NCI-H1436 treated with DMSO at 0.1 percent for 48 hours (cell line): ENCODE measurements at regions not wholly inside any gene's neighbourhood (a gene's known extent, or its start where the extent isn't known, plus 50 kb on each side); places are given as distances from the start of the nearest gene placed in this dataset.

Source experiments
- DNase-seq: peaks from one replicate; lab custom pipeline; 2025; lab: John Stamatoyannopoulos, UW

GRCh38 chr1:17877316-17877715 lies 122.2 kb downstream of the ACTL8 start:
- no peak for DNase-seq

DNA sequence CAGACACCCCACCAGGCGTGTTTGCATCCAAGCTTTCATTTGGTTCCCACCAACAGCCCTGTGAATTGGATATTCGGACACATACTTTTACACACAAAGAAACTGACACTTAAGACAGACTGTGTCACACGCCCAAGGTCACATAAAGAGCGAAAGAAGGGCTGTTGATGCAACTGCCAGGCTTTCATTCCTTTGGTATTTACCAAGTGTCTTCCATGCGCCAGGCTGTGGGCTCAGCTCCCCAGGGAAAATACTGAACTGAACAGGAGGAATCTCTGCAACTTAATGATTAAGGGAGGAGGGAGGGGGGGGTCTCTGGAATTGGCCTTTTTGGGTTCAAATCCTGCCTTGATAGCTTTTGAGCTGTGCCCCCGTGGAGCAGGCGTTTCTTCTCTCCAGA lies 122.8 kb downstream of the ACTL8 start:
- DNase-seq, result no peak

DNA sequence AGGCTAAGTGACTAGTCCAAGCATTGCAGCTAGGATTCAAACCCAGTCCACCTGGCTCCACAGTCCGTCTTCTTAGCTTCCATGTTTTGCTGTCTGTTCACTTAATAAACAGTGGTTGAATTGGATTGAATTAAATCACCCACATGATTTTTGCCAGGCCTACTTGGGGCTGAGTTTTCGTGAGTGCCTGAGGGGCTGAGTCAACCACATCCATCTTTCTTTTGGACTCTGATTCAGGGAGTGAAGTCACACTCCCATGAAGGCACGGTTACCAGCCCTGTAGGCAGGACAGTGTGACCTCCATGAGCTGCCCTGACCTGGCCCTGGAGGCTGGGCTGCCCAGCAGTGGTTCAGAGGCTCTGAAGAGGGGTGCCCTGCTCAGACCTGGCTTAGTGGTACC lies 123.7 kb downstream of the ACTL8 start:
- DNase-seq, result no peak

DNA sequence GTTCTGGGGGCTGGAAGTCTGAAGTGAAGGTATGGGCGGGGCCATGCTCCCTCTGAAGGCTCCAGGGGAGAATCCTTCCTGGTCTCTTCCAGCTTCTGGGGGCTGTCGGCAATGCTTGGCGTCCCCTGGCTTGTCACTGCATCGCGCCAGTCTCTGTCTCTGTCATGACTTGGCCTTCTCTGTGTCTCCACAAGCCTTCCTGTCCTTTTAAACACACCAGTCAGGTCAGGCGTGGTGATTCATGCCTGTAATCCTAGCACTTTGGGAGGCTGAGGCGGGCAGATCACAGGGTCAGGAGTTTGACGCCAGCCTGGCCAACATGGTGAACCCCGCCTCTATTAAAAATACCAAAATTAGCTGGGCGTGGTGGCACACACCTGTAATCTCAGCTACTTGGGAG lies 125.3 kb downstream of the ACTL8 start:
- no peak for DNase-seq

DNA sequence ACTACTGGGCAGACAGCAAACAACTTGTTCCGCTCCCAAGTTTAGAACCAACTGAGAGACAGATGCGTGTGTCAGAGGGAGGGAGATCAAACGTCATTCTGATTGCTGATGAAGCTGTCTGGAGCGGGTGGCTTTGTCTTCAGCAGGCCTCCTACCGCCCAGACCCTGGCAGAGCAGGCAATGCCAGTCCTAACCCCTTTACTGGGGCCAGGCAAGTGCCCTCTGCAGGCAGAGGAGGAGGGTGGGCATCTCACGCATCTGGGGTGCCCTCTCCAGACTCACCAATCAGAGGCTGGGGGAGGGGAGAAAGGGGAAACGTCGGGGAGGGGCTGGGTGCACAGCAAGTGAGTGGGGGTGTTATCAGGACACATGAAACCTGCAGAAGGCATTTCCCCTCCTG lies 126.6 kb downstream of the ACTL8 start:
- DNase-seq, result no peak

GRCh38 chr1:17883136-17883535 lies 128.0 kb downstream of the ACTL8 start:
- no peak for DNase-seq

DNA sequence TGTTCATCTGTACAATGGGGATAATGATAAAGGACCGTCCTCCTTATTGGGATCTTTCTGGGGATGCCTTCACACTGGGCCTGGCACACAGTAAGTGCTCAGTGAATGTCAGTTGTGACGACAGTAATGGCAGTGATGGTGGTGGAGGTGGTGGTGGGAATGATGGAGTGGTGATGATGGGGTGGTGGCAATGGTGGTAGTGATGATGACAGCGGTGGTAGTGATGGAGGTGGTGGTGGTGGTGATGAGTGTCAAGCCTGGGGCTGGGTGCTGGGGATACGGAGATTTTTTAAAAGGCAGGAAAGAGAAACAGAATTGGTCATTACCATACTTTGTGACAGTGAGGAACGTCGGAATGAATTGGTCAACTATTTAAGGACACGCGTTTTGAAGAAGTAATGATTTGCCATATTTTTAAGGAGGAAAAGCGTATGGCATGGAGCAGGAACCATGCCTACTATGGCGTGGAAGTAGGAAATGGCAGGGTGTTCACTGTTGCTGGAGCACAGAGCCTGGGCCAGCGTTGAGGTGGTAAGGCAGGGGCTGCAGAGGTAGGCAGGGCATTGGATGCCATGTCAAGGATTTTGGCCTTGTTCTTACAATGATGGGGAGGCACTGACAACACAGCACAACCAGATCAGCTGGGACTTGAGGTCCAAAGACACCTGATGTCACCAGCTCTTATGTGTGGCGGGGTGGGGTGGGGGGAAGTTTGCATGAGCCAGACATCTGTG lies 128.7 kb downstream of the ACTL8 start:
- no peak for DNase-seq

DNA sequence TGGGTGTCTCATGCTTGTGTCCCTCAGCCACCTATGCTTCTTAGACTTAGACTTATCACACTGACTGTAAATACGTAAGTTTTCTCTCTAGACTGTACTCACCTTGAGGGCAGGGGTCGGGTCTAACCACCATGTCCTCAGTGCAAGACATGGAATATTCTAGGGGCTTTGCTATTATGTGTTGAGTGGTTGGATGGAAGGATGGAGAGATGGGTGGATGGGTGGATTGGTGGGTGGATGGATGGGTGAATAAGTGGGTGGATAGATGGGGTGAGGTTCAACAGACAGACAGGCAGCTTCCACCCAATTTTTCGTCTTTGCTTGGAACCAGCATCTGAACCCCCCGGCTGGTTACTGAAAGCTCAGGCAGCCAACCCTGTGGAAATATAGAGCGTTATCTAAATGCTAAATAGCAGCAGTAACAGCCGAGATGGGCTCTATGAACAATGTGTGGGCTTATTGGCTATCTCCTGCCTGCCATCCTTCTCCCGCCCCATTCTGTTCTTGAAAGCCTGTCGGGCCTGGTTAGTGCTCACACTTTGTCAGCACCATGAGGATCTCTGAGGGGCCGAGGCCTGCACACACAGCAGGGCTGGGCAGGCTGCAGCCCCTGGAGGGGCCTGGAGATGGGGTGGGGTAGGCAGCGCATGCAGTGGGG lies 130.7 kb downstream of the ACTL8 start:
- DNase-seq, result no peak

DNA sequence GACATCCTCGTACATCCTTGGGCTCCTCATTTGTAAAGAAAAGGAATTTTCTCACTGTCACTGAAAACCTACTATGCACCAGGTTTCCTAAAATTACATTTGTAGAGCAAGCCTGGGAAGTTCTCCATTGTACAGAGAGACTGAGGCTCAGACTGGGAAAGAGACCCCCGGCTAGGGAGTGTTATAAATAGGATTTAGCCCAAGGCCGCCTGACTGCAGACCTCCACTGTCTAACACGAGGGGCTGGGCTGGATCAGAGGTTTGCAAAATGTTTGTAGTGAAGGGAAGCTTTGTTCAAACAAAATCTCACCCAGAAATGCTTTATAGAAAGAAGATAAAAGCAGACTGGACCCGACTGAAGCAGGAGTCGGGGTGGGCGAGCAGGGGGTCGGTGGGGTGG lies 131.3 kb downstream of the ACTL8 start:
- DNase-seq, result no peak

- no peak for DNase-seq
Measured at GRCh38 chr1:17886838-17887441, 131.8 kb downstream of the ACTL8 start.

DNA sequence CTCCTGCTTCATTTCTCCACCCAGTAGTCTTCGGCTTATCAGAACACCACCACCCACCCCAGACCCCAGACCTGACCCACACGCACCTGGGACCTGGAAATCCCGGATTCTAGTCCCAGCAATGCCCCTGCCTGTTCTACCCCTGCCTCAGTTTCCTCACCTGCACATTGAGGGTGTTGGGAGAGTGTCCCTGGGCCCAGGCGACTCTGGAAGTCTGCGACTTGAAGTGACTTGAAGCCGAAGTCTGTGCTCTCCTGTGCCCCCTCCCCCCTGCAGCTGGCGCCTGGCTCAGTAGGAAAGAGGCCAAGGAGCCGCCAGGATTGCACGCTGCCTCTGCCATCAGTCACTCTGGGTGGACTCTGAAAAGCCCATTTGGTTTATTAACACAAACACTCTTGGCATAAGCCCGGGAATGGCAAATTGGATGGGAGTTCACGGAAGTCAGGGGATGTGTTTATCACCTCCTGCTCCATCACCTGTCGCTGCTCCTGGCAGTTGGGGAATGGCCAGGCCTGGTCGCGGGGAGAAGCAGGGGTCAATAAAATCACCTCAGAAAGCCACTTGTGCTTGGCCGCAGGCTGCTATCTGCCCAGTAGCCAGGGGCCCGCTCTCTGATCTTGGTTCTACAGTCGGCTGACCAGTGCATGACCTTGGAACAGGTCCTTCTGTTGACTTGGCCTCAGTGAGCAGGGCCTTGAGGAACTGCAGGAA lies 132.7 kb downstream of the ACTL8 start:
- no peak for DNase-seq

- no peak for DNase-seq
Measured at GRCh38 chr1:17890056-17890814, 135.1 kb downstream of the ACTL8 start.

DNA sequence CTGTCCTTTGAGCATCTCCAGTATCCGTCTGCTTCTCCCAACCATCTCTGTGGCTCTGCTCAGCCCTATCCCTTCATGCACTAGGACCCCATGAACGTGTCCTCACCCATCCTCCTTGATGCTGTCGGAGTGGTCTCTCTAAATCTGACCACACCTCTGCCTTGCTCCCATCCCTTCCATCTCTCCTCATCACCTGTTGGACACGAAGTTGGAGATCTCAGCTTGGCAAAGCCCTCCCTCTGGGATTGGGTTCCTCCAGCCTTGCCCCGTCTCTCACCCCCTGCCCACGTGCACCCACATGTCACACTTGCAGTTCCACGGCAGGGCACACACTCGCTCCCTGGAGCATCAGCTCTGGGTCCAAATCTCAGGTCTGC lies 135.7 kb downstream of the ACTL8 start:
- DNase-seq, result no peak

DNA sequence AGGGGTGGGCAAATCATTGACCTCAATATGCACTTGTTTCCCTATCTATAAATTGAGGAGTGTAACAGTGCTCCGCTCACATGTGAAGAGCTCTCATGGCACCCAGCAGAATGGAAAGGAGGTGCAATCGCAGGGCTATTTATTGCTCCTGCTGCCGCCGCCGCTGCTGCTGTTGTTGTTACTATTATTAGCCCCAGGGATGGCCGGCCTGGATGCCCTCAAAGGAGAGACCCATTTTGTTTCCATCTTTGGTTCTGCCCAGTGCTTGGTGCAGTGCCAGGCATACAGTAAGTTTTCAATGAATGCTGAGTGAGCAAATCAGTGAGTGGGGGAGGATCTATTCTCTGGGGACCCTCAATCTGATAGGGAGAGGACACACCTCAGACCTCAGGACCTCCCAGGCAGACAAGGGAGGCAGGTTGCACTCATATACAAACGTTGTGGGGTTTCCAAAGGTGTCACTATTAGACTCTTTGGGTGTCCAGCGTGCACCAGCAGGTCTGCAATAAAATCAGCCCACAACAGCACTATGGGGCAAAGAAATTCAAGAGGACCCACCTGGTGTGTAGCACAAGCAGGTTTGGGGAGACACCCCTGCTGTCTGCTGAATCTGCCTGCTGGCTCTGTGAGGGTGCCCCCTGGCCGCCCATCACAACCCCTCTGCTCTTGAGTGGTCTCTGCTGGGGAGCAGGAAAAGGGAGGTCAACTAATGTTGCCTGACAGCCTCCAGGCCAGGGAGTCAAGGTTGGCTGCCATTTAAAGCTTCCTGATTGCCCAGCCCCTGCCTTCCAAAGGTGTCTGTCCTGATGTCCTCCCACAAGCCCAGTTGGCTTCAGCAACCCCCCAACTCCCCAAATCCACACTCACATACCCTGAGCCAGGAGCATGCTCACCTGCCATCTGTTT lies 136.3 kb downstream of the ACTL8 start:
- DNase-seq, result no peak

GRCh38 chr1:17892225-17892624 lies 137.1 kb downstream of the ACTL8 start:
- no peak for DNase-seq

GRCh38 chr1:17892851-17893250 lies 137.7 kb downstream of the ACTL8 start:
- DNase-seq, result no peak

GRCh38 chr1:17893891-17894631 lies 138.9 kb downstream of the ACTL8 start:
- no peak for DNase-seq

GRCh38 chr1:17895401-17895800 lies 140.3 kb downstream of the ACTL8 start:
- no peak for DNase-seq

- no peak for DNase-seq
Measured at GRCh38 chr1:17895986-17896385, 140.9 kb downstream of the ACTL8 start.

DNA sequence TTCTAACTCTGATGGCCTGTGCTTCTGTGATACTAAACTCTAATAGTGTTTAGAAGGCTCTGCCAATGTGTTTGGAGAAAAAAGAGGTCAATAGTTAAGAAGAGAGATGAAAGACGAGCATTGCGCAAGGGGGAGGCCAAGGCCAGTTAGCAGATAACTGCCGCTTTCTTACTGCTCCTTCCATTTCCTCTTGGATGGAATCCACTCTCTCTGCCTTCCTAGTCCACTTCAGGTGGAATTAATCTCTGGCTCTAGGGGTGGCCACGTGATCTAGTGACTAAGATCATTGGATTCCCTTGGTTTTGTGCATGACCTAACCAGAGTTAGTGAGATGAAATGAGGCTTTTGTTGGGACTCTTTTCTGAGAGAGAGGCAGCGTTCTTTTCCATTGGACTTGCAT lies 148.3 kb downstream of the ACTL8 start:
- no peak for DNase-seq
